Astrocyte (in vitro differentiated cells and primary cell): ENCODE measurements at regions not wholly inside any gene's neighbourhood (a gene's known extent, or its start where the extent isn't known, plus 50 kb on each side); places are given as distances from the start of the nearest gene placed in this dataset.

Experiments
- DNase-seq: peaks from one replicate; pipeline ENCODE4 v3.0.0-alpha.2; 2010; ENCODE audit warnings: low read depth
- FAIRE-seq: peaks from 2 replicates; lab custom pipeline; 2011; peaks lifted over from hg19 to GRCh38; lab: Jason Lieb, UNC
- H2AFZ ChIP-seq: 2 replicates; pipeline ENCODE4 v1.6.0; 2012; ENCODE audit warnings: low read depth, low read length, inconsistent platforms
- H3K27ac ChIP-seq: 2 replicates; pipeline ENCODE4 v1.5.1; 2011; ENCODE audit warnings: low read depth, low read length, inconsistent platforms
- H3K27me3 ChIP-seq: 2 replicates; pipeline ENCODE4 v1.6.0; 2011; ENCODE audit warnings: low read length, inconsistent platforms; ENCODE audit not compliant: insufficient read depth
- H3K36me3 ChIP-seq: 2 replicates; pipeline ENCODE4 v1.5.1; 2011; ENCODE audit warnings: low read length, inconsistent platforms; ENCODE audit not compliant: insufficient read depth
- H3K4me1 ChIP-seq: 2 replicates; pipeline ENCODE4 v1.5.1; 2011; ENCODE audit warnings: low read length, inconsistent platforms; ENCODE audit not compliant: insufficient read depth
- H3K4me2 ChIP-seq: 2 replicates; pipeline ENCODE4 v1.6.0; 2012; ENCODE audit warnings: low read length, inconsistent platforms
- H3K4me3 ChIP-seq: 2 replicates; pipeline ENCODE4 v1.5.1; 2011; ENCODE audit warnings: low read depth, mild to moderate bottlenecking, low read length, inconsistent platforms; ENCODE audit not compliant: insufficient read depth
- H3K79me2 ChIP-seq: 2 replicates; pipeline ENCODE4 v1.6.0; 2012; ENCODE audit warnings: mild to moderate bottlenecking, low read length, inconsistent platforms; ENCODE audit not compliant: insufficient read depth
- H3K9ac ChIP-seq: 2 replicates; pipeline ENCODE4 v1.6.0; 2012; ENCODE audit warnings: mild to moderate bottlenecking, low read length, inconsistent platforms
- H3K9me3 ChIP-seq: 2 replicates; pipeline ENCODE4 v1.5.1; 2012; ENCODE audit warnings: low read depth, mild to moderate bottlenecking, low read length, inconsistent platforms; ENCODE audit not compliant: insufficient read depth
- H4K20me1 ChIP-seq: 2 replicates; pipeline ENCODE4 v1.6.0; 2012; ENCODE audit warnings: low read length, inconsistent platforms; ENCODE audit not compliant: insufficient read depth
- H3K27ac Mint-ChIP-seq: one replicate; pipeline ENCODE4 v1.8.0; 2021; ENCODE audit warnings: mild to moderate bottlenecking, mixed read lengths; ENCODE audit not compliant: unreplicated experiment
- H3K27me3 Mint-ChIP-seq: one replicate; pipeline ENCODE4 v1.8.0; 2021; ENCODE audit warnings: low read depth, mixed read lengths; ENCODE audit not compliant: unreplicated experiment
- H3K36me3 Mint-ChIP-seq: one replicate; pipeline ENCODE4 v1.8.0; 2021; ENCODE audit warnings: low read depth, mixed read lengths; ENCODE audit not compliant: unreplicated experiment
- H3K4me1 Mint-ChIP-seq: one replicate; pipeline ENCODE4 v1.8.0; 2021; ENCODE audit warnings: low read depth, mixed read lengths; ENCODE audit not compliant: unreplicated experiment
- H3K4me3 Mint-ChIP-seq: one replicate; pipeline ENCODE4 v1.8.0; 2021; ENCODE audit warnings: mild to moderate bottlenecking, moderate library complexity, mixed read lengths; ENCODE audit not compliant: unreplicated experiment
- H3K9me3 Mint-ChIP-seq: one replicate; pipeline ENCODE4 v1.8.0; 2021; ENCODE audit warnings: mild to moderate bottlenecking, mixed read lengths; ENCODE audit not compliant: unreplicated experiment
- CTCF ChIP-seq: IDR thresholded peaks from 2 replicates; pipeline ENCODE4 v1.5.1; 2011; ENCODE audit warnings: low read depth, mild to moderate bottlenecking, inconsistent platforms, low read length, moderate library complexity; ENCODE audit not compliant: insufficient read depth
- EZH2 ChIP-seq: IDR thresholded peaks from 2 replicates; pipeline ENCODE4 v1.6.1; 2012; ENCODE audit warnings: mild to moderate bottlenecking, low read length, inconsistent platforms; ENCODE audit not compliant: insufficient read depth

- Mint-ChIP-seq H3K27ac (no peak overlapping the region), H3K9me3 (peaks cover 3% of the 10 kb centered on the region), H3K27me3 (no peaks in the 10 kb centered on the region), H3K4me3 (no peak overlapping the region), H3K4me1 (peaks cover 14% of the 10 kb centered on the region), H3K36me3 (no peaks in the 10 kb centered on the region)
- Histone ChIP-seq H3K4me1 (peaks cover 7% of the 10 kb centered on the region), H3K4me3 (no peak overlapping the region), H3K4me2 (no peak overlapping the region), H3K9ac (no peak overlapping the region), H3K9me3 (no peaks in the 10 kb centered on the region), H3K36me3 (no peaks in the 10 kb centered on the region), H3K27me3 (no peaks in the 10 kb centered on the region), H3K79me2 (no peaks in the 10 kb centered on the region), H3K27ac (no peak overlapping the region), H2AFZ (no peak overlapping the region), H4K20me1 (no peaks in the 10 kb centered on the region)
- FAIRE-seq (no peak), DNase-seq (no peak)
- TF ChIP-seq CTCF (no peak), EZH2 (no peak)
These were observed 308.1 kb downstream of the SFMBT2 start for GRCh38 chr10:7102557-7103349.

- Mint-ChIP-seq H3K36me3 (no peaks in the 10 kb centered on the region), H3K9me3 (peaks cover 3% of the 10 kb centered on the region), H3K4me3 (no peak overlapping the region), H3K4me1 (peaks cover 10% of the 10 kb centered on the region), H3K27ac (no peak overlapping the region), H3K27me3 (no peaks in the 10 kb centered on the region)
- Histone ChIP-seq H3K4me1 (peaks cover 4% of the 10 kb centered on the region), H2AFZ (no peak overlapping the region), H3K9me3 (no peaks in the 10 kb centered on the region), H4K20me1 (no peaks in the 10 kb centered on the region), H3K79me2 (no peaks in the 10 kb centered on the region), H3K9ac (no peak overlapping the region), H3K27ac (no peak overlapping the region), H3K4me2 (no peak overlapping the region), H3K36me3 (no peaks in the 10 kb centered on the region), H3K27me3 (no peaks in the 10 kb centered on the region), H3K4me3 (no peak overlapping the region)
- DNase-seq (no peak), FAIRE-seq (no peak)
- no peak for TF ChIP-seq CTCF
- TF ChIP-seq EZH2 = no peak
These were observed 308.8 kb downstream of the SFMBT2 start for GRCh38 chr10:7102084-7102483.

GRCh38 chr10:7101451-7101850 lies 309.4 kb downstream of the SFMBT2 start:
- Histone ChIP-seq H3K27ac (no peak overlapping the region), H2AFZ (no peak overlapping the region), H3K9ac (no peak overlapping the region), H3K9me3 (no peaks in the 10 kb centered on the region), H3K4me2 (no peak overlapping the region), H4K20me1 (no peaks in the 10 kb centered on the region), H3K36me3 (no peaks in the 10 kb centered on the region), H3K27me3 (no peaks in the 10 kb centered on the region), H3K4me3 (no peak overlapping the region), H3K4me1 (no peaks in the 10 kb centered on the region), H3K79me2 (no peaks in the 10 kb centered on the region)
- peaks cover 9% of the 10 kb centered on the region for H3K4me1 Mint-ChIP-seq
- no peak overlapping the region for H3K4me3 Mint-ChIP-seq
- FAIRE-seq (no peak), DNase-seq (no peak)
- H3K27ac Mint-ChIP-seq = no peak overlapping the region
- no peak for TF ChIP-seq EZH2
- TF ChIP-seq CTCF = no peak
- H3K27me3 Mint-ChIP-seq = no peaks in the 10 kb centered on the region
- H3K9me3 Mint-ChIP-seq = peaks cover 3% of the 10 kb centered on the region
- no peaks in the 10 kb centered on the region for H3K36me3 Mint-ChIP-seq
